GM12875 (cell line): ENCODE measurements at regions not wholly inside any gene's neighbourhood (a gene's known extent, or its start where the extent isn't known, plus 50 kb on each side); places are given as distances from the start of the nearest gene placed in this dataset.
"Not testable (repeated sequence)": the region's sequence is repeated elsewhere in the genome, so short reads cannot be mapped to it uniquely, and the experiment has no call there.

Experiments
- H3K4me3 ChIP-seq: one replicate; pipeline ENCODE4 v1.5.1; 2011; ENCODE audit warnings: low read depth, low read length, control low read depth
- CTCF ChIP-seq: IDR thresholded peaks from 2 replicates; pipeline ENCODE4 v1.5.1; 2011; ENCODE audit warnings: low read depth, mild to moderate bottlenecking, control low read depth, inconsistent platforms, low read length, moderate library complexity, borderline replicate concordance; ENCODE audit not compliant: insufficient read depth

GRCh38 chr20:29349836-29350235, 1907.6 kb upstream of the DEFB115 start:
- H3K4me3 ChIP-seq = no peak overlapping the region
- no peak for TF ChIP-seq CTCF

DNA sequence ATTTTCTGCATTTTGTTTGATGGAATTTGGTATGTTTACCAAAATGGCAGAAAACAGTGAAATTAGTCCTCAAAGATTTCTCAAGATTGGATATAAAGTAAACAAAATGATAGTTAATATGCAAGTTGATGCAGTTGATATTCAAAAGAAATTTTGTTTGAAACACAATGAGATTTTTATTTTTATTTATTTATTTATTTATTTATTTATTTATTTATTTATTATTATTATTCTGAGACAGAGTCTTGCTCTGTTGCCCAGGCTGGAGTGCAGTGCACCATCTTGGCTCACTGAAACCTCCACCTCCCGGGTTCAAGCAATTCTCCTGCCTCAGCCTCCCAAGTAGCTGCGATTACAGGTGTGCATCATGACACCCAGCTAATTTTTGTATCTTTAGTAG, 1881.5 kb upstream of the DEFB115 start:
- H3K4me3 ChIP-seq = not testable (repeated sequence)

DNA sequence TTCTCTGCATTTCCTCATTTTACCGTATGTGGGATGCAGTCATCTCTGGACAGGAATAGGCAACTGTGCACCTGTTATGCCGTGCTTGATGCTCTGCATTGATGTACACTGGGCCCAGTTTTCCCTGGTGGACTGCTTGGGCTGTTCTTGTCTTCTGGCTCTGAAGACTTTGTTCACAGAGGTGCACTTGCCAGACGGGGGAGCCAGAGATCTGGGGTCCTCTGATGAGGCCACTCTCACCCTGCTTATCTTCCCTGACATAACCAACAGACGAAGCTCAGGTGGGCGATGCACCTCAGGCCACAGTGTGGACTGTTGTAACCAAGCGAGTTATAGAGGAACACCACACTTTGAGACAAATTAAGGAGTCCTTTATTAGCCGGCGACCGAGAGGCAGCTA, 1864.6 kb upstream of the DEFB115 start:
- H3K4me3 ChIP-seq = not testable (repeated sequence)

- TF ChIP-seq CTCF = no peak
Observed at GRCh38 chr20:29408034-29408695, 1849.3 kb upstream of the DEFB115 start.

GRCh38 chr20:29408707-29409106, 1848.8 kb upstream of the DEFB115 start:
- not testable (repeated sequence) for H3K4me3 ChIP-seq

More at GRCh38 chr20:29408034-29408695, 1849.3 kb upstream of the DEFB115 start:
- H3K4me3 ChIP-seq = no peak overlapping the region

GRCh38 chr20:29409160-29409689, 1848.2 kb upstream of the DEFB115 start:
- not testable (repeated sequence) for H3K4me3 ChIP-seq

GRCh38 chr20:29409833-29410805, 1847.3 kb upstream of the DEFB115 start:
- no peak for TF ChIP-seq CTCF
- no peak overlapping the region for H3K4me3 ChIP-seq

GRCh38 chr20:29410806-29411457, 1846.5 kb upstream of the DEFB115 start:
- H3K4me3 ChIP-seq = no peak overlapping the region
- TF ChIP-seq CTCF = no peak

GRCh38 chr20:29411458-29411820, 1846.0 kb upstream of the DEFB115 start:
- not testable (repeated sequence) for H3K4me3 ChIP-seq
